Activated T-cell treated with anti-CD3 and anti-CD28 coated beads for 48 hours (primary cell): ENCODE measurements at regions not wholly inside any gene's neighbourhood (a gene's known extent, or its start where the extent isn't known, plus 50 kb on each side); places are given as distances from the start of the nearest gene placed in this dataset.
"Not testable (repeated sequence)": the region's sequence is repeated elsewhere in the genome, so short reads cannot be mapped to it uniquely, and the experiment has no call there.

Experiments used
- DNase-seq: peaks from one replicate; pipeline ENCODE4 v3.0.0-alpha.2; 2020; ENCODE audit warnings: low read depth

DNA sequence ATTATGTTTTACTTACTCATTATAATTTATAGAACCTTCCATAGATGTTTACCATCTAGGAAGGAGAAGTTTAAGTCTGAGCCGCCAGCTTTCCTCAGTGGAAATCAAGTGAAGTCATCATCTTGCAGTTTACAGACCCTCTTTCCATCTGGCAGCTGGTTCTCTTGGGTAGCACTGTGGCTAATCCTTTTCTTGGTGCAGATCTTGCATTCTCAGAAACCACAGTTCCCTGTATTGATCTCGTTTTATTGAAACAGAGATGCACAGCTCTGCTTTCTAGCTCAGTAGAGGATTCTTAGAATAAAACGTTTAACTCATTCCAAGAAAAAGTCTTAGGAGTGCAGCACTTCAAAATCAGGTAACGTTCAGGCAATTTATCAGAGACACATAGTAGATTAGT lies 1154.7 kb downstream of the FOXD4L5 start:
- DNase-seq: not testable (repeated sequence)

DNA sequence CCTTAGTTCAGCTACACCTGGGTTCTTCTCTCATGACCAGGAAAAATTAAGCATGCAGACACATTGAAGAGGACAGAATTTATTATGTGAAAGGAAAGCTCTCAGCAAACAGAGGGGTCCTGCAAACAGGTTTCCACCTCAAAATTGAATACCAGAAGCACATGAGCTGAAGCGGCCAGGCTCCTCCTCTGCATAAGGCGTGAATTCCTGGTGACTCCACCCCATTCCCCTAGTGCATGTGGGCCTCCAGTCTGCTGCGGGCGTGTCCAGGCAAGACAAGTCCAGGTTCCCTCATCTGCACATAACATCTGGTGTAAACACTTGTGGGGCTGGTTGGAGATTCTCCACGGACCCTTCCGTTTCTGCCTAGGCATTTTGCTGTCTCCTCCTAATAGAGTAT lies 1156.4 kb downstream of the FOXD4L5 start:
- DNase-seq: no peak

DNA sequence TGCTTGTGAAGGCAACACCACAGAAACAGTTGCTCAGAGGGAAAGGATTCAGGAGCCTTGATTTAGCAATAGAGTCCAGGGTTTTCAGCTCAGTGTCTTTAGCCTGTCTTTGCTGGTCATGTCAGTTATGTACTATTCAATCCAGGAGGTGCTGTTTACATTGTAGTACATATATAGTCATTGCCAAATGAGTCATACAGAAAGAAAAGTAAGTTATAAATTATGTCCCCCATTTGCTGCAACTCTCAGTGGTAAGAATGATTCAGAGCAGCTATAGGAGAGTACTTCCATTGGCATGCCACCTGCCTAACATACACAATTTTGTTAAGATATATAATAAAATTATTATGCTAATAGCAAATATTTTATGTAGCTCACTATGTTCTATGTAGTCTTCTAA lies 1163.4 kb downstream of the FOXD4L5 start:
- not testable (repeated sequence) for DNase-seq

DNA sequence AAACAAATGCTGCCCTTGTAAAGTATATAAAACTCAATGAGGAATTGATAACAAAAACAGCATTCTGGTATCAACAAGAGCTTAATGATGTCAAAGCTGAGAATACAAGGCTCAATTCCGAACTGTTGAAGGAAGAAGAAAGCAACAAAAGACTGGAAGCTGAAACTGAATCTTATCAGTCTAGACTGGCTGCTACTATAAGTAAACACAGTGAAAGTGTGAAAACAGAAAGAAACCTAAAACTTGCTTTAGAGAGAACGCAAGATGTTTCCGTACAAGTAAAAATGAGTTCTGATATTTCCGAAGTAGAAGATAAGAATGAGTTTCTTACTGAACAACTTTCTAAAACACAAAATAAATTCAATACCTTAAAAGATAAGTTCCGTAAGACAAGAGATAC lies 1167.7 kb downstream of the FOXD4L5 start:
- DNase-seq: not testable (repeated sequence)

DNA sequence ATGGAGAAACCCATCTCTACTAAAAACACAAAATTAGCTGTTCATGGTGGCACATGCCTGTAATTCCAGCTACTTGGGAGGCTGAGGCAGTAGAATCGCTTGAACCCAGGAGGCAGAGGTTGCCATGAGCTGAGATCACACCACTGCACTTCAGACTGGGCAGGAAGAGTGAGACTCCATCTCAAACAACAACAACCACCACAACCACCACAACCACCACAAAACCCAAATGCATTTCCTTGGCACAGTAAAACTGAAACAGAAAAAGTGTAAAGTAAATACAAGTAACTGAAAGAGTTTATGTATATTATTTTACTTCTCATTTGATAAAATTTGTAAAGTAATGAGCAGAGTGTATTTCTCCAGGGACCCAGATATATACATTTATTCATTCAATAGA lies 1177.1 kb downstream of the FOXD4L5 start:
- DNase-seq: not testable (repeated sequence)

DNA sequence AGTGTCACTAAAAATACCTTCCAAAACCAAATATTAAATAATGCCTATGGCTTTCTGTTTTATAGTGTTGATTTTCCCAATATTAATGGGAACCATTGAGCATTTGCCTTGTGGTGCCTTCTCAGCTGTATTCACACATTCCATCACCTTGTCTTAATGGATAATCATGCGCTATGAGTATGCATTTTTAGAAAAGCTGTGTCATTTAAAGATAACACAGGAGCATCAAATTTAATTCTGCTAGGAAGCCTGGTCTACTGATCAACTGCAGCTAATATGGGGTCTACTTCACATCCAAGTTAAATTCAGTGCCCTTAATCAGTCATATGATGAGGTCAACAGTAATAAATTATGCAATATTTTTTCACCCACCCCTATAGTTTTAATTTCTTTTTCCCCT lies 1177.8 kb downstream of the FOXD4L5 start:
- not testable (repeated sequence) for DNase-seq

DNA sequence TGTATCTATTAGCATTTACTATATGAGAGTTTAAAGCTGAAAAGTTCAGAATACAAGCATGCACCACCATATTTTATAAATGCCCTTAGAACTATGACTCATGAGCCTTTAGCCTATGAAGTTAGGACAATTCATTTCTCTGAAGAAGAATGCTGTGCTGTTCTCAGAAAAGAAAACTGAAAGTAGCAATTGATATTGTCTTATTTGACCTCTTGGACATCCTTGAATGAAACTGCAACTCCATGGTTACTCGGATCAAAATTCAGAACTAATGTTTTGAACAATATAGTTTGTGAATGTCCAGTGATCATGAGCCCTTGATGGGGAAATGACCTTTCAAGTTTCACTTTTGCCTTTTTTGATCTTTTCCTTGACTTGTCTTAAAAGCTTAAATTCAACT lies 1179.8 kb downstream of the FOXD4L5 start:
- not testable (repeated sequence) for DNase-seq

DNA sequence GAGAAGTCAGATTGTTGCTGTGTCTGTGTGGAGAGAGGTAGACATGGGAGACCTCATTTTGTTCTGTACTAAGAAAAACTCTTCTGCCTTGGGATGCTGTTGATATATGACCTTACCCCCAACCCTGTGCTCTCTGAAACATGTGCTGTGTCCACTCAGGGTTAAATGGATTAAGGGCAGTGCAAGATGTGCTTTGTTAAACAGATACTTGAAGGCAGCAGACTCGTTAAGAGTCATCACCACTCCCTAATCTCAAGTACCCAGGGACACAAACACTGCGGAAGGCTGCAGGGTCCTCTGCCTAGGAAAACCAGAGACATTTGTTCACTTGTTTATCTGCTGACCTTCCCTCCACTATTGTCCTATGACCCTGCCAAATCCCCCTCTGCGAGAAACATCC lies 1183.5 kb downstream of the FOXD4L5 start:
- not testable (repeated sequence) for DNase-seq

DNA sequence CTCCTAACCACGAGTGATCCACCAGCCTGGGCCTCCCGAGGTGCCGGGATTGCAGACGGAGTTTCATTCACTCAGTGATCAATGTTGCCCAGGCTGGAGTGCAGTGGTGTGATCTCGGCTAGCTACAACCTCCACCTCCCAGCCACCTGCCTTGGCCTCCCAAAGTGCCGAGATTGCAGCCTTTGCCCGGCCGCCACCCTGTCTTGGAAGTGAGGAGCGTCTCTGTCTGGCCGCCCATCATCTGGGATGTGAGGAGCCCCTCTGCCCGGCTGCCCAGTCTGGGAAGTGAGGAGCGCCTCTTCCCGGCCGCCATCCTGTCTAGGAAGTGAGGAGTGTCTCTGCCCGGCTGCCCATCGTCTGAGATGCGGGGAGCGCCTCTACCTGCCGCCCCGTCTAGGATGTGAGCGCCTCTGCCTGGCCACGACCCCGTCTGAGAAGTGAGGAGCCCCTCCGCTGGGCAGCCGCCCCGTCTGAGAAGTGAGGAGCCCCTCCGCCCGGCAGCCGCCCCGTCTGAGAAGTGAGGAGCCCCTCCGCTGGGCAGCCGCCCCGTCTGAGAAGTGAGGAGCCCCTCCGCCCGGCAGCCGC lies 1184.3 kb downstream of the FOXD4L5 start:
- DNase-seq: not testable (repeated sequence)

DNA sequence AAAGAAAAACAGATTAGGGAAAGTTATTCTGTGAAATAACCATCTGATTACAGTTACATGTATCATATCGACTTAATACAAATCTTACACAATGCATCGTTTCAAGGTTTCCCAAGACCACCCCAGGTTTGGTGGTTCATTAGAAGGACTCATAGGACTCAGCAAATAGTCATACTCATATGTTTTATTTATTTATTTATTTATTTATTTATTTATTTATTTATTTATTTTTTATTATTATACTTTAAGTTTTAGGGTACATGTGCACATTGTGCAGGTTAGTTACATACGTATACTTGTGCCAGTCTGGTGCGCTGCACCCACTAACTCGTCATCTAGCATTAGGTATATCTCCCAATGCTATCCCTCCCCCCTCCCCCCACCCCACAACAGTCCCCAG lies 1199.0 kb downstream of the FOXD4L5 start:
- not testable (repeated sequence) for DNase-seq

DNA sequence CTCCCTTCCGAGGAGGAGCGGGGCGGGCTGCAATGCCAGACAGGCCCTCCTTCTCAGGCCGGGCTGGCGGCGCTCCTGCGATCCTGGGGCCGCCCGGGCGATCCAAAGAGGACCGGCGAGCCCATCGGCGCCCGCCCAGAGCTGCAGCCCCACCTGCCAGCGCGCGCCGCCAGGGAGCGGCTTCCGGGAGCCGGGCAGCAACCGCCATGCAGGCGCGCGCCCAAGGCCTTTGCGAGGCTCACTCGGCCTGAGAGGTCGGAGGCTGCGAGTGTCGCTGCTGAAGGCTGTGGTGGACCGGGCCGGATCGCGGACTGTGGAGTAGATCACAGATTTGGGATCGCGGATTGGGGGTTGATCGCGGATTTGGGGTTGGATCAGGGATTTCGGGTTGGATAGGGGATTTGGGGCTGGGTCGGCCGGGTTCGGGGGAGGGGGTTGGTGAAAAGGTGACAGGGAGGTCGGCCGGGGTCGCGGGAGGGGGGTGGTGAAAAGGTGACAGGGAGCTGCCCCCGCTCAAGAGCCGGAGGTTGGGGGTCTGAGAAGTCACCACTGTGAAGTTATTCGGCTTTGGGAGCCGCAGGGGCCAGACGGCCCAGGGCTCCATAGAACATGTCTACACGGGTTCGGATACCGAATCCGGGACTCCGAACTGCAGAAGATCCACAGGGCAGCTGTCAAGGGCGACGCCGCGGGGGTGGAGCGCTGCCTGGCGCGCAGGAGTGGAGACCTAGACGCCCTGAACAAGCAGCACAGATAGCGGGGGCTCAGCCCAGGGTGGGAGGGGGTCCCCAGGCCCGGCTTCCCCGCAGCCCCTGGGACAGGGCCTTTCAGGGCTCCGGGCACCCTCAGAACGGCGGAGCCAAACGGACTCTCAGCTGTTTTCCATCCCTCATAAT lies 1213.4 kb downstream of the FOXD4L5 start:
- DNase-seq: not testable (repeated sequence)

DNA sequence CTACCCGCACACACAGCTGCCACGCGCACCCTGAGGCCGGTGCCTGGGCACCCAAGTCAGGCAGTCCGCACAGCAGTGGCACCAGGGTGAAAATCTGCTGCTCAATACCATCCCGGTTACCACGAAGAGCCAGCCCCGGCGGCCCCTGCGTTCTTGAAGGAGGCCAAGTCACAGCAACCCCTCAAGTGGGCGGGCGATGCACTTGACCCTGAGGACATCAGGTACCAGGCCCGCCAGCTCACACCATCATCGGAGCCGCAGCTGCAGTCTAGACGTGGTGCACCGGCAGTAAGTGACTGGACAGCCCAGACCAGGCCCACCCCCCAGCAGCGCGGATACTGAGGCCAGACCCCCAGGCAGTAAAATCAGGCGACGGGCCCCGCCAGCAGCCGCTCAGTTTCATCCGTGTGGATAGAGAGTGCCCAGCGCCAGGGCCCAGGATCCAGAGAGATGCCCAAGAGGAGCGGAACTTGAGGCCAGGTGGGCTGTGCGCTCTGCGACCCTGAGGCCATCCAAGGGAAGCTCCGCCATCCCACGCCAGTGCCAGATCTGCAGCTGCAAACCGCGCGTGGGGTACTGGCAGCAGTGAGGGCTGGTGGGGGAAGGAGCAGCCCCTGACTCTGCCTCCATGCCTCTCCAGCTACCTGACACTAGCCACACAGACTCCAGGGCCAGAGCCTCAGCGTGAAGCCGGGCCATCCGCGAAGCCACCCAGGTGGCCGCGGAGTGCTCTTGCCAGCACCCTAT lies 1214.2 kb downstream of the FOXD4L5 start:
- DNase-seq: not testable (repeated sequence)

DNA sequence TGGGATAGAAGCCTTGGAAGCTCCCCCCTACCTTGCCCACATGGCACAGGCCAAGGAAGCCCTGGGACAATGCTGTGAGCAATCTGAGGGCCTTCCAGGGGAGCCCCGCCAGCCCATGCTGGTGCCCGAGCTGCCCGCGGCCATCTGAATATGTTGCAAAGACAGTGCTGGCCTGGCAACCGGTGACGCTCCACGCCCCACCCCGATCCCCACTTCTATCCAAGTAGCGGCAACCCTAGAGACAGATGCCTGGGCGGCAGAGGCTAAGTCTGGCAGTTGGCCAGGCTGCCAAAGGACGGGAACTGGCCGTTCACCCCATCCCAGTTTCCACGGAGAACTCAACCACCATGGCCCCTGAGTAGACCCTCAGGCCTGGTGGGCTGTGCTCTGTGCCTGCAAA lies 1214.9 kb downstream of the FOXD4L5 start:
- DNase-seq: not testable (repeated sequence)

DNA sequence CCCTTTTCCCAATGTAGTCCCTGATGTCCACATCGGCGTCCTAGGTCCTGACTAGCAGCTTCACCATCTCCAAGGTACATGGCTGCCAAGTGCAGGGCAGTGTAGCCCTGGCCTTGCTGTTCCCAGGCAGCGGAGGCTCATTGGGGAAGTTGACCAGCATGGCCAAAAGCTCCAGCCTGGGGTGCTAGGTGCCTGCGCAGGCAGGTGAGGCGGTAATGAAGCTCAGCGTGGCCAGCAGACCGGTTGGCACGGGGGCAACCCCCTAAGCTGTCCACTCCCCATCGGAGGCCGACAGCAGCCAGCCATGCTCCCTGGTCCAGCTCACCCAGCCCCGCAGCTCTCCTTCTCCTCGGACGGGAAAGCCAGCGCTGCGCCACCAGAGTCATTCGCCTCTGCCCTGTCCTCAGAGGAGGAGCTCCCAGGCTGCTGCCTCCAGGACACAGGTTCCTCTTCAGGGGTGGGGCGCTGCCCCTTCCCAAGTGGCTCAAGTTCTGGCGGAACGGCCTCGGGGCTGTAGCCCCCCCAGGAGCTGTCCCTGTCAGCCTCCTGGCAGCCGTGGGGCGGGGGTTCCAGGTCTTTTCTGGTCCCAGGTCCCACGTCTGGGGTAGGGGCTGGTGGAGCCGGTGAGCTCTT lies 1218.2 kb downstream of the FOXD4L5 start:
- DNase-seq: no peak

DNA sequence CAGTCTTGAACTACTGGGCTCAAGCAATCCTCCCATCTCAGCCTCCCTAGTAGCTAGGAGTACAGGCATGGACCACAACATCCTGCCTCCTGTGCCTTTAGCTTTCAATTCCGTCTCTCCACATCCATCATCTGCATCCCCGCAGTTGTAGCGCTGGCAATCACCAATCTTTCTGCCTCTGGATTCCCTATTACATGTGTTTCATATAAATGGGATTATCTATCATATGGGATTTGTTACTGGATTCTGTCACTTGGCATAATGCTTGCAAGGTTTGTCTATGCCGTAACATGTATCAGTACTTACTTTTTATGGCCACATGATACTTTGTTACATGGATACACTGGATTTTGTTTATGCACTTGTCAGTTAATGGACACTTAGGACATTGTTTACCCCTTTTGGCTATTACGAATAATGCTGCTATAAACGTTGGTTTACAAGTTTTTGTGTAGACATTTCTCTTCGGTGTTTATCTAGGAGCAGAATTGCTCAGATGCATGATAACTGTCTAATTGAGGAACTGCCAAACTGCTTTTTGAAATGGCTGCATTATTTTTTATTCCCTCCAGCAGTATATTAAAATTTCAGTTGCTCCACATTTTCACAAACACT lies 1223.9 kb downstream of the FOXD4L5 start:
- no peak for DNase-seq

DNA sequence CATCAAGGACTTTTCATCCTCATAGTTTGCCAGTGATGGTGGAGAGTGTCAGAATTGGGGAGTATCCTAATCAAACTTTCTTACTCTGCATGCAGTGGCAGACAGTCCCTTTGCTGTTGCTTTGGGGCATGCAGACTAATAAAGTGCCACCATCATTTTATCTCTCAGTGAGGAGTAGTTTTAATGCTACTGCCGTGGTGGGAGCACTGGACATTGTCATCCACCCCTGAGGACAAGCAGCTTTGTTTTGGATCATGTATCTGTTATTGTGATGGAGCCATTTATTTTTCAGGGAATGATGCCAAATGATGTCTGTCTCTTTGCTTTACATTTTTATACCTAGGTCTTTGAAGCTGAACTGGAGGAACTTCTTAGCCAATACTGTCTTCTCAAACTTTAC lies 1226.9 kb downstream of the FOXD4L5 start:
- not testable (repeated sequence) for DNase-seq

DNA sequence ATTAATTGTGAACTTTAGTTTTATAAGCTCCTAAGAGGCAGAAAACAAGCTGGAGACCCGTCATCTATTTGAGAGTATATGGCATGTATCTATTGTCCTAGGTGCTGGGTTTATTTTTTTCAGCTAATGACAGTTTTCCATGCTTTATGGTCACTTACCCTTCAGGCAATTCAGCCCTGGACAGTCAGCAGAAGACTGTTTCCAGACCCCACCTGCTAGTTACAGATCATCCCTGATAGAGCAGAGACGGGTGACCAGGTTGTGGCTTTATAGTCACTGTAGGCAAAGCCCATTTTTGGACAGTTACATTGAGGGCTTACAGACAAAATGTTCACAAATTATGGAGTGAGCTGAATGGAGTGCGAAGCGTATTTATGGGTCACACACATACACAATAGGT lies 1227.5 kb downstream of the FOXD4L5 start:
- no peak for DNase-seq

DNA sequence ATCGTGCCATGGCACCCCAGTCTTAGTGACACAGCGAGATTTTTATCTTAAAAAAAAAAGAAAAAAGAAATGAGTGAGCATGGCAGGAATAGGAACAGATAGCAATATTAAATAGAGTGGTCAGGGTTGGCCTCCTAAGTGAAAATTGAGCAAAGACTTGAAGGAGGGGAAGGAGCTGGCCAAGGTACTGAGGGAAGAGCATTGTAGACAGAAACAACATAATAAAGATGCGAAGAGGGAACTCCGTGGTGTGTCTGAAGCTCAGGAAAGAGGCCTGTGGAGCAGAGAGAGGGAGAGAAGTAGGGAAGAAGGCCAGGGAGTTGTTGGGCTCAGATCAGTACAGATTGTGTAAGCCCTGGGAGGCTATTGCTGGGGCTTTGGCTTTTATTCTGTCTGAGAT lies 1256.1 kb downstream of the FOXD4L5 start:
- DNase-seq: not testable (repeated sequence)

DNA sequence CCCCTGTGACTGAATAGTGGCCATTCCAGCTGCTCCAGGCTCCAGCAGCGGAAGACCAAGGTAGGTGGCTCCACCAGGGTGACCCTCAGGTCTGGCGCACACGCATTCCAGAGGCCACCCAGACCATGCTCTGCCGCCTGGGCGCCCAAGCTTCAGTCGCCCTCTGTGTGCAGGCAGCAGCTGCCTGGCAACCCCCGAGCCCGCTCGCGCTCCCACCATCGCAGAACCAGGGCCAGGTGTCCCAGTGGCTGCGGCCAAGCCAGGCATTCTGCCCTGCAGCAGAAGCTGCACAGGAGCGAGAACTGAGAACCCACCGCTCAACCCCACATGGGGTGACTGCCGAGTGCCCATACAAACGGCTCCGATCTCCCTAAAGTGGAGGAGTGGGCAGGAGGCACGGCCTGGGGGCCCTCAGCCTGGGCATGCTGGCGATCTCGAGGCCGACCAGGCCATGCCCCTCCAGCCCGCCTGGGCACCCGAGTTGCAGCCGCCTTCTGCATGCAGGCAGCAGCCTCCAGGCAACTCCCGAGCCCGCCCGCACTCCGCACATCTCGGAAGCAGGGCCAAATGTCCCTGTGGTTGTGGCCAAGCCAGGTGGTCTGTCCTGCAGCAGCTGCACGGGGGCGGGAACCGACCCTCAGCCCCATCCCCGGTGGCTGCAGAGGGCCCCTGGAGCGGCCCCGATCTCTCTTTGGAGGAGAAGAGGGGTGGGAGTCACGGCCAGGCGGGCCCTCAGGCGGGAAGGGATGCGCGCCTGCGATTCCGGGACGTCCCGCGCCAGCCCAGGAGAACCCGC lies 1264.1 kb downstream of the FOXD4L5 start:
- not testable (repeated sequence) for DNase-seq

DNA sequence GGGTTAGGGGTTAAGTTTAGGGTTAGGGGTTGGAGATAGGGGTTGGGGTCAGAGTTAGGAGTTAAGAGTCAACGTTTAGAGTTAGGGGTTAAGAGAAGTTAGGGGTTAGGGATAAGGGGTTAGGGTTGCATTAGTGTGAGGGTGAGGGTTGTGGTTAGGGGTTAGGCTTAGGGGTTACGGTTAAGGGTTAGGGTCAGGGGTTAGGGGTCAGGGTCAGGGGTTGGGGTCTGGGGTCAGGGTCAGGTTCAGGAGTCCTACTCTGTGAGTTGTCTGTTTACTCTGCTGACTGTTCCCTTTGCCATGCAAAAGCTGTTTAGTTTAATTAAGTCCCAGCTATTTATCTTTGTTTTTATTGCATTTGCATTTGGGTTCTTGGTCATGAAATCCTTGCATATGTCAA lies 1267.3 kb downstream of the FOXD4L5 start:
- not testable (repeated sequence) for DNase-seq

DNA sequence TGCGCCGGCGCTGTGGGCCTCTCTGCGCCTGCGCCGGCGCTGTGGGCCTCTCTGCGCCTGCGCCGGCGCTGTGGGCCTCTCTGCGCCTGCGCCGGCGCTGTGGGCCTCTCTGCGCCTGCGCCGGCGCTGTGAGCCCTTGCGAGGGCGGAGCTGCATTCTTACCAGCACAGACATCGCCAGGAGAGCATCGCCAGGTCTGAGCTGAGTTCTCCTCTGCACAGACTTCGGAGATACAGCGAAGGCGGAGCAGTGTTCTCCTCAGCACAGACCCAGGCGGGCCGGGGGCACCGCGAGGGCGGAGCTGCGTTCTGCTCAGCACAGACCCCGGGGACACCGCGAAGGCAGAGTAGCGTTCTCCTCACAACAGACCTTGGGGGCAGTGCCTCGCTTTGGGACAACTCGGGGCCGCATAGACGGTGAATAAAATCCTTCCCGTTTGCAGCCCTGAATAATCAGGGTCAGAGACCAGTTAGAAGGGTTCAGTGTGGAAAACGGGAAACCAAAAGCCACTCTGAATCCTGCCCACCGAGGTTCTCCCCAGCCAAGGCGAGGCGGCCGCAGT lies 1268.1 kb downstream of the FOXD4L5 start:
- peak; percentile 7 for DNase-seq
